NB4 (cell line): ENCODE measurements at regions not wholly inside any gene's neighbourhood (a gene's known extent, or its start where the extent isn't known, plus 50 kb on each side); places are given as distances from the start of the nearest gene placed in this dataset.

Experiments
- MYC ChIP-seq: IDR thresholded peaks from 2 replicates; pipeline ENCODE4 v1.6.1; 2011; ENCODE audit warnings: low read depth, low read length
- POLR2A ChIP-seq: IDR thresholded peaks from 2 replicates; pipeline ENCODE4 v1.6.1; 2011; ENCODE audit warnings: mild to moderate bottlenecking; ENCODE audit not compliant: insufficient read length; ENCODE audit errors: extremely low read depth
- TF ChIP-seq, protein P1 (sequence below): IDR thresholded peaks from one replicate; pipeline ENCODE4 v1.5.1; 2012; ENCODE audit warnings: low read depth, low read length
- TF ChIP-seq, protein P2 (sequence below): IDR thresholded peaks from 2 replicates; pipeline ENCODE4 v1.6.1; 2011; ENCODE audit warnings: low read depth, low read length

DNA sequence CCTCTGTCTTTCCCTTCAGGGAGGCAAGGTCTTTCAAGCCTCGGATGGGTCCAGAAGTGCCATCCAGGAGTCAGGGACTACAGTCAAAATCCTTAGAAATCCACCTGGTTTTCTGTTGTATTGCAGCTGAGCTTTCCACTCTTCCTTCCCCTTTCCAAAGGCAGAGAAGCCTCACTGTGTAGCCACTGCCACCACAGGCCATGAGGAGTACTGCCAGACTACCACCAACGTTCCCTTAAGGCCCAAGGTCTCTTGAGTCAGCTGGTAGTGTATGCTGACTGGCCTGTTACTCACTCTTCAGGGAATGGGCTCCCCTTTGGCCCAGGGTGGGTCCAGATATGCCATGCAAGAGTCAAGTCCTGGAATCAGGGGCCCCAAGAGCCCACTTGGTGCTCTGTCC lies 1454.1 kb downstream of the PCDH19 start:
- no peak for TF ChIP-seq POLR2A
- TF ChIP-seq, protein P1, sequence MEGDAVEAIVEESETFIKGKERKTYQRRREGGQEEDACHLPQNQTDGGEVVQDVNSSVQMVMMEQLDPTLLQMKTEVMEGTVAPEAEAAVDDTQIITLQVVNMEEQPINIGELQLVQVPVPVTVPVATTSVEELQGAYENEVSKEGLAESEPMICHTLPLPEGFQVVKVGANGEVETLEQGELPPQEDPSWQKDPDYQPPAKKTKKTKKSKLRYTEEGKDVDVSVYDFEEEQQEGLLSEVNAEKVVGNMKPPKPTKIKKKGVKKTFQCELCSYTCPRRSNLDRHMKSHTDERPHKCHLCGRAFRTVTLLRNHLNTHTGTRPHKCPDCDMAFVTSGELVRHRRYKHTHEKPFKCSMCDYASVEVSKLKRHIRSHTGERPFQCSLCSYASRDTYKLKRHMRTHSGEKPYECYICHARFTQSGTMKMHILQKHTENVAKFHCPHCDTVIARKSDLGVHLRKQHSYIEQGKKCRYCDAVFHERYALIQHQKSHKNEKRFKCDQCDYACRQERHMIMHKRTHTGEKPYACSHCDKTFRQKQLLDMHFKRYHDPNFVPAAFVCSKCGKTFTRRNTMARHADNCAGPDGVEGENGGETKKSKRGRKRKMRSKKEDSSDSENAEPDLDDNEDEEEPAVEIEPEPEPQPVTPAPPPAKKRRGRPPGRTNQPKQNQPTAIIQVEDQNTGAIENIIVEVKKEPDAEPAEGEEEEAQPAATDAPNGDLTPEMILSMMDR: no peak
- TF ChIP-seq MYC: no peak
- TF ChIP-seq, protein P2, sequence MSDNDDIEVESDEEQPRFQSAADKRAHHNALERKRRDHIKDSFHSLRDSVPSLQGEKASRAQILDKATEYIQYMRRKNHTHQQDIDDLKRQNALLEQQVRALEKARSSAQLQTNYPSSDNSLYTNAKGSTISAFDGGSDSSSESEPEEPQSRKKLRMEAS: no peak
